ENCODE measurements at regions not wholly inside any gene's neighbourhood (a gene's known extent, or its start where the extent isn't known, plus 50 kb on each side); places are given as distances from the start of the nearest gene placed in this dataset.

DNA sequence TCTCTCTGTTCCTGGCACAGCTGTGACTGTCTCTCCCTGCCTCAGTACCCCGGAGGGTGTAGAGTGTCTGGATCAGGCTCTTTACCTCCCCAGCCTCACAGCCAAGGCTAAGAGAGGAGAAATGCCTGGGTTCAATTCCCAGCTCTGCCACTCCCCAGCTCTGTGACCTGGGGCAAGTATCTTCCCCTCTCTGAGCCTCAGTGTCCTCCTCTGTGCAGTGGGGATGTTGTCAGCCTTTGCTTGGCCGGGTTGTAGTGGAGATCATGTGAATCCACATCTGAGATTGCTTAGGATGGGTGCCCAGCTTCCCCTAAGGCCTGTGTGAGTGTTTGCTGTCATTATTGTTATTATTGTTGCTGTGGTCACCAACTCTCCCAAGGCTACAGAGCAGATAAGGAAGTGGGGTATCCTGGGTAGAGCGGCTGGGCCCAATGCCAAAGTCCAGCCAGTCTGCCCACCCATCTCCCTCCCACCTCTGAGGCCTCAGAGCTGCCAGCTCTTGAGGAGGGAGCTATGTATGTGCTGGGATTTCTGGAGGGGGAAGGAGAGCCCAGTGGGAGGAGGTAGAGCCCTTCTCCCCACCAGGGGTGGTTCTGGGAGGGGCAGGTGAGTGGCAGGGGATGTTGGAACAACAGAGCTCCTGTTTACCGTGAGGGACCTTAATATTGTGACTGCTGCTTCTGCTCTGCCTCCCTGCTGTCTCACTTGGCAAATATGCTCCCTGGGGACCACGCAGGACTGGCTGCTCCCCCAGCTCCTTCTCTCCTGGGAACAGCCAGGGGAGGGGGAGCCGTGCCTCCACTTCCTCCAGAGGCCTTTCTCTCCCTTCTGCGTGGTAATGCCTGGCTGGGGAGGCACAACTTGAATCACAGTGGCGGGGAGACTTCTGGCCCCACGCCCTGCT, 170.5 kb downstream of the RPS24 start:
- H3K4me2 ChIP-seq, result peak overlapping the region; percentile 54; the same call in 1 of the 2 replicates
- peak overlapping the region in 1 of 2 experiments; percentile 67; a peak in 2 of 4 replicates for H3K27ac ChIP-seq (ENCODE audit: low read depth in 2 of 2, low read length in 1 of 2)
- no peaks in the 10 kb centered on the region for H3K36me3 ChIP-seq (replicated peaks in 1 of 2; ENCODE audit: control insufficient read depth in 1 of 2, insufficient read depth in 2 of 2, low read length in 1 of 2)
- H3K4me1 ChIP-seq (ENCODE audit: control insufficient read depth in 1 of 2, insufficient read depth in 2 of 2, low read depth in 1 of 2, low read length in 1 of 2), result peaks cover 17 to 57% of the 10 kb centered on the region in 2 experiments
- peak overlapping the region; percentile 33; the same call in 1 of the 2 replicates for H3K9ac ChIP-seq
- H3K27me3 ChIP-seq (ENCODE audit: insufficient read depth), result no peaks in the 10 kb centered on the region
- ChIA-PET POLR2A (interaction anchor here (0.8 kb wide), 1 partner anchor 998 kb away, joined by 4 read pairs; no protein-coding TSS in a partner anchor), CTCF (interaction anchor here (1.0 to 4.8 kb wide), 3 partner anchors 28 to 991 kb away, joined by 3 to 45 read pairs (median 4); no protein-coding TSS in a partner anchor)
- peak; percentile 66; the same call in 1 of the 2 replicates for TF ChIP-seq FOXJ3 (CRISPR knock-in tag; IDR thresholded peaks at IDR 0.05)
- TF ChIP-seq, protein P1, sequence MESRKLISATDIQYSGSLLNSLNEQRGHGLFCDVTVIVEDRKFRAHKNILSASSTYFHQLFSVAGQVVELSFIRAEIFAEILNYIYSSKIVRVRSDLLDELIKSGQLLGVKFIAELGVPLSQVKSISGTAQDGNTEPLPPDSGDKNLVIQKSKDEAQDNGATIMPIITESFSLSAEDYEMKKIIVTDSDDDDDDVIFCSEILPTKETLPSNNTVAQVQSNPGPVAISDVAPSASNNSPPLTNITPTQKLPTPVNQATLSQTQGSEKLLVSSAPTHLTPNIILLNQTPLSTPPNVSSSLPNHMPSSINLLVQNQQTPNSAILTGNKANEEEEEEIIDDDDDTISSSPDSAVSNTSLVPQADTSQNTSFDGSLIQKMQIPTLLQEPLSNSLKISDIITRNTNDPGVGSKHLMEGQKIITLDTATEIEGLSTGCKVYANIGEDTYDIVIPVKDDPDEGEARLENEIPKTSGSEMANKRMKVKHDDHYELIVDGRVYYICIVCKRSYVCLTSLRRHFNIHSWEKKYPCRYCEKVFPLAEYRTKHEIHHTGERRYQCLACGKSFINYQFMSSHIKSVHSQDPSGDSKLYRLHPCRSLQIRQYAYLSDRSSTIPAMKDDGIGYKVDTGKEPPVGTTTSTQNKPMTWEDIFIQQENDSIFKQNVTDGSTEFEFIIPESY (IDR thresholded peaks at IDR 0.05; ENCODE audit: borderline replicate concordance, low read depth), result no peak
- no peak for TF ChIP-seq YY1 (IDR thresholded peaks at IDR 0.05; ENCODE audit: low read depth)
- peak in 1 of 2 experiments; percentile 86; a peak in 2 of 4 replicates for TF ChIP-seq EP300 (IDR thresholded peaks at IDR 0.05; ENCODE audit: borderline replicate concordance in 1 of 2, low read depth in 1 of 2, low read length in 1 of 2)
- TF ChIP-seq RCOR1 (IDR thresholded peaks at IDR 0.05; ENCODE audit: low read length), result peak; percentile 39; the same call in 1 of the 2 replicates
- peak; percentile 13 for TF ChIP-seq CHD2 (IDR thresholded peaks at IDR 0.05; ENCODE audit: low read length, partially characterized antibody)
- peak; percentile 84 for TF ChIP-seq GATA2 (CRISPR knock-in tag; IDR thresholded peaks at IDR 0.05)
- no peak for TF ChIP-seq POLR2AphosphoS5 (IDR thresholded peaks at IDR 0.05; ENCODE audit: low read depth, low read length)
- no peak for TF ChIP-seq RFX5 (IDR thresholded peaks at IDR 0.05; ENCODE audit: low read length)
- TF ChIP-seq SMC3 (IDR thresholded peaks at IDR 0.05; ENCODE audit: low read depth, low read length), result peak; percentile 19; the same call in 1 of the 2 replicates
- TF ChIP-seq FOSL2 (IDR thresholded peaks at IDR 0.05; ENCODE audit: borderline replicate concordance, low read depth), result no peak
- TF ChIP-seq RAD21 (IDR thresholded peaks at IDR 0.05; ENCODE audit: low read length), result peak; percentile 6
- no peak for TF ChIP-seq TCF12 (IDR thresholded peaks at IDR 0.05)
- TF ChIP-seq TEAD4 (IDR thresholded peaks at IDR 0.05; ENCODE audit: borderline replicate concordance, insufficient read depth), result no peak
- no peak for TF ChIP-seq GABPA (IDR thresholded peaks at IDR 0.05; ENCODE audit: low read depth)
- no peak for TF ChIP-seq ELF1 (IDR thresholded peaks at IDR 0.05)
- TF ChIP-seq MXI1 (IDR thresholded peaks at IDR 0.05; ENCODE audit: low read depth, low read length), result peak; percentile 79; the same call in 1 of the 2 replicates
- peak; percentile 47; the same call in 1 of the 2 replicates for TF ChIP-seq NFIC (IDR thresholded peaks at IDR 0.05; ENCODE audit: borderline replicate concordance)
- no peak overlapping the region for H2AFZ ChIP-seq (ENCODE audit: low read depth)
- WGBS (ENCODE audit: low lambda C conversion rate), result 67% methylated on average over 9 of the region's 9 CpGs
- peak; percentile 87 for DNase-seq
- H4K20me1 ChIP-seq (ENCODE audit: insufficient read depth), result no peaks in the 10 kb centered on the region
- H3K79me2 ChIP-seq (ENCODE audit: insufficient read depth), result no peaks in the 10 kb centered on the region
- H3K9me2 ChIP-seq, result no peaks in the 10 kb centered on the region
- H3K9me3 ChIP-seq, result no peaks in the 10 kb centered on the region
- no peak overlapping the region for H3K4me3 ChIP-seq (ENCODE audit: low read depth in 2 of 2, low read length in 1 of 2)
- H3F3A ChIP-seq (replicated peaks; ENCODE audit: insufficient read depth), result peaks cover 11% of the 10 kb centered on the region
